Activated naive CD8-positive, alpha-beta T cell treated with anti-CD3 and anti-CD28 coated beads for 36 hours (primary cell): ENCODE measurements at regions not wholly inside any gene's neighbourhood (a gene's known extent, or its start where the extent isn't known, plus 50 kb on each side); places are given as distances from the start of the nearest gene placed in this dataset.
"Not testable (repeated sequence)": the region's sequence is repeated elsewhere in the genome, so short reads cannot be mapped to it uniquely, and the experiment has no call there.

Experiments used
- DNase-seq: peaks from one replicate; pipeline ENCODE4 v3.0.0; 2021
- H3K27ac Mint-ChIP-seq: one replicate; pipeline ENCODE4 v1.8.0; 2022; ENCODE audit warnings: mild to moderate bottlenecking, moderate library complexity, mixed read lengths
- H3K27me3 Mint-ChIP-seq: one replicate; pipeline ENCODE4 v1.8.0; 2022; ENCODE audit warnings: mild to moderate bottlenecking, mixed read lengths
- H3K36me3 Mint-ChIP-seq: one replicate; pipeline ENCODE4 v1.8.0; 2021; ENCODE audit warnings: mild to moderate bottlenecking, mixed read lengths
- H3K4me1 Mint-ChIP-seq: one replicate; pipeline ENCODE4 v1.8.0; 2021; ENCODE audit warnings: mixed read lengths
- H3K4me3 Mint-ChIP-seq: one replicate; pipeline ENCODE4 v1.8.0; 2022; ENCODE audit warnings: mild to moderate bottlenecking, moderate library complexity, mixed read lengths
- H3K9me3 Mint-ChIP-seq: one replicate; pipeline ENCODE4 v1.8.0; 2022; ENCODE audit warnings: mixed read lengths

DNA sequence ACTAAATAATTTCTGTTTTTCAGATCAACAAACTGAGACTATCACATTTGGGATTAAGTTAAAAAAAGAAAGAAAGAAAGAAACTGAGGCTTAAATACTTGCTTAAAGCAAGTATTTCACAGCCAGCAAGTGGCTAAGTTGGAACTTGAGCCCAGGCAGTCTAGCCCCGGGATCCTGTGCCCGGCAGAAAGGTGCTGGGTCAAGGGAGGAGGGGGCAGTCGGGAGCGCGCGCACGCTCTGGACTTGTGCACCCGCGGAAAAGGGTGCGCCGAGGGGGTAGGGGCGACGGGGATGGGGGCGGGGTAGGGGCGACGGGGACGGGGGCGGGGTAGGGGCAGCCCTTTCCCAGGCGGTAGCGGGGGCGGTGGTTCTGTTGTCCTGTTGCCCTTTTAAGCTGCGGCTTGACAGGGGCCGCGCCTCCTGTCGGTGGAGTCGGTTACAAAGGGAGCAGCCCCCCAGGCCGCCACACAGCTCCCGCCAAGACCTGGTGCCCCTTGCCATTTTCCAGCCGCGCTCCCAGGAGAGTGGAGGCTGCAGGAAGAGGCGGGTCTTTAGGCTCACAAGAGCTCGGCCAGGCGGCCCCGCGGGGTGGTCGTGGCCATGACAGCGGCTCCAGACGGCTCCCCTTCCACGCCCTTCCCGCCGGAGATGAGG is 60.6 kb downstream of the GOLGA8T start:
- H3K27me3 Mint-ChIP-seq, H3K4me3 Mint-ChIP-seq, DNase-seq, H3K9me3 Mint-ChIP-seq, H3K27ac Mint-ChIP-seq, H3K4me1 Mint-ChIP-seq, H3K36me3 Mint-ChIP-seq: not testable (repeated sequence)

DNA sequence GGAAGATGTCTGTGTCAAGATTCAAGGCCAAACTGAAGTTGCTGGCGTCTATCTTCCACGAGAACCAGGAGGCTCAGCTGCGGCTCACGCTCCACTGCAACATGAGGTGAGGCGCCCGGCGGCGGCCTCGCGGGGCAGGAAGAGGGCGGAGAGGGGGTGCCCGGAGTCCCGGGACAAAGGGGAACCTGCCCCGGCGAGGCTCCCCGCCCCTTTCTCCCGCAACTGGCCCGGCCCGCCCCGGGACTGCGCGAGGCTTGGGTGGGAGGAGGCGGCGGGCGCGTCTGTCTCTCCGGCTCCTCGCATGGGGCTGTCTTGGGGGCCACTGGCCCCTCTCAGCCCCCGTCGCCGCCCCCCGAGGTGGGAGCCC is 61.1 kb downstream of the GOLGA8T start:
- not testable (repeated sequence) for H3K27ac Mint-ChIP-seq, H3K4me3 Mint-ChIP-seq, H3K9me3 Mint-ChIP-seq, H3K27me3 Mint-ChIP-seq, H3K36me3 Mint-ChIP-seq, H3K4me1 Mint-ChIP-seq
- peak; percentile 34 for DNase-seq

DNA sequence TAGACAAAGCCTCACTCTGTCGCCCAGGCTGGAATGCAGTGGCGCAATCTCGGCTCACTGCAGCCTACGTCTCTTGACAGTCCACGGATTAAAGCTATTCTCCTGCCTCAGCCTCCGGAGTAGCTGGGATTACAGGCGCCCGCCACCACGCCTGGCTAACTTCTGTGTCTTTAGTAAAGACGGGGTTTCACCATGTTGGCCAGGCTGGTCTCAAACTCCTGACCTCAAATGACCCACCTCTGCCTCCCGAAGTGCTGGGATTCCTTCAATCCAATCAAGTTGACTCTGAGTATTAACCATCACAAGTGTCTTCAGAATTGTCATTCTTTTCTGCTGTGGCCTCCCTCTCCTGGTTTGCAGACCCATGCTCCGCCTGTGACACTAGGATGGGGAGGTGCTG is 61.9 kb downstream of the GOLGA8T start:
- H3K4me1 Mint-ChIP-seq, H3K27me3 Mint-ChIP-seq, H3K4me3 Mint-ChIP-seq, H3K27ac Mint-ChIP-seq, H3K9me3 Mint-ChIP-seq, DNase-seq, H3K36me3 Mint-ChIP-seq: not testable (repeated sequence)

DNA sequence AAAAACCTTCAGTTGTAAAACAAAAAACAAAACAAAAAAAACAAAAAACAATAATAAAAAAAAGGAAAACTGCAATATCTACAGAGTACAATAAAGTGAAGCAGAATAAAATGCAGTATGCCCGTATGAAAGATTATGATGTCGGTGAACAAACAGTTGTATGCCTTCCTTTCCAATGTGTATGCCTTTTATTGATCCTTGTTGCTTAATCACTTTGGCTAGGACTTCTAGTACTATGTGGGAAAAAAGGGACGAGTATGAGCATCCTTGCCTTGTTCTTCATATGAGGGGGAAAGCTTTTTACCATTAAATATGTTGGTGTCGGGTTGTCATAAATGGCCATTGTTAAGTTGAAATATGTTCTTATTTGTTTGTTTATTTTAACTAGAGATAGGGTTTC is 66.7 kb downstream of the GOLGA8T start:
- DNase-seq, H3K4me3 Mint-ChIP-seq, H3K27me3 Mint-ChIP-seq, H3K36me3 Mint-ChIP-seq, H3K27ac Mint-ChIP-seq, H3K9me3 Mint-ChIP-seq, H3K4me1 Mint-ChIP-seq: not testable (repeated sequence)

DNA sequence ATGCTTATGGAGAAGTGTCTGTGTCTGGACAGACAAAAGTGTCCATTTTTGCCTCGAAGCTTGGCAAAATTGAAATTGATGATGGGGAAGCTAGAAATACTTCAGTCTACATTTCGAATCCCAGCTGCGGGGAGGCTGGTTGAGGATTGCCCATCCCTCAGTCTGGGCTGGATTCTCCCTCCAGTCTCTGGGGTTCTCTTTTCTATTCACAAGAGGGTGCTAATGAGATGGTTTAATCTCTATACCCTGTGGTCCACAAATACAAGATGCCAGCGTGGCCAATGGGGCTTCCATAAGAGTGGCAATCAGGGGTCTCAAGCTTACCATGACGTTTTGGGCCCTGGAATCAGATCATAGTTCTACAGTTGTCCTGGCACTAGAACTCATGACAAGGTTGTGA is 78.9 kb downstream of the GOLGA8T start:
- DNase-seq, H3K27me3 Mint-ChIP-seq, H3K4me1 Mint-ChIP-seq, H3K36me3 Mint-ChIP-seq, H3K4me3 Mint-ChIP-seq, H3K27ac Mint-ChIP-seq, H3K9me3 Mint-ChIP-seq: not testable (repeated sequence)

DNA sequence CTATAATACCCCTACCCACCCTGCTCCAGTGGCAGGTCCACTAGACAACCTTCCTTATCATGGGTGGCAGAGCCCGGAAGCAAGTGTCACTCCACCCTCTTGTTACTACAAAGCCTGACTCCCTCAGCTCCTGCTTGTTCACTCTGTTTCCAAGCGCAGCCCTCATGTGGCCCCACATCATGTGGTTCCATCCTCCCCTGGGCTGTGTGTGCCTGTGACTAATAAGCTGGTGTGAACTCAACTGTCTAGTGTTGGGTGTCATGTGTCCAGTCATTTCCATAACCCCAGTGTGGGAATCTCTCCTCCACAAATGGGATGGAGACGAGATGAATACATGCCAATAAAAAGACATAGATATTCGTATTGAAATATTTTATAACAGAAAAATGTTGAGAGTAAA is 87.0 kb downstream of the GOLGA8T start:
- H3K9me3 Mint-ChIP-seq, H3K4me3 Mint-ChIP-seq, H3K27ac Mint-ChIP-seq, H3K27me3 Mint-ChIP-seq, H3K4me1 Mint-ChIP-seq, DNase-seq, H3K36me3 Mint-ChIP-seq: not testable (repeated sequence)

DNA sequence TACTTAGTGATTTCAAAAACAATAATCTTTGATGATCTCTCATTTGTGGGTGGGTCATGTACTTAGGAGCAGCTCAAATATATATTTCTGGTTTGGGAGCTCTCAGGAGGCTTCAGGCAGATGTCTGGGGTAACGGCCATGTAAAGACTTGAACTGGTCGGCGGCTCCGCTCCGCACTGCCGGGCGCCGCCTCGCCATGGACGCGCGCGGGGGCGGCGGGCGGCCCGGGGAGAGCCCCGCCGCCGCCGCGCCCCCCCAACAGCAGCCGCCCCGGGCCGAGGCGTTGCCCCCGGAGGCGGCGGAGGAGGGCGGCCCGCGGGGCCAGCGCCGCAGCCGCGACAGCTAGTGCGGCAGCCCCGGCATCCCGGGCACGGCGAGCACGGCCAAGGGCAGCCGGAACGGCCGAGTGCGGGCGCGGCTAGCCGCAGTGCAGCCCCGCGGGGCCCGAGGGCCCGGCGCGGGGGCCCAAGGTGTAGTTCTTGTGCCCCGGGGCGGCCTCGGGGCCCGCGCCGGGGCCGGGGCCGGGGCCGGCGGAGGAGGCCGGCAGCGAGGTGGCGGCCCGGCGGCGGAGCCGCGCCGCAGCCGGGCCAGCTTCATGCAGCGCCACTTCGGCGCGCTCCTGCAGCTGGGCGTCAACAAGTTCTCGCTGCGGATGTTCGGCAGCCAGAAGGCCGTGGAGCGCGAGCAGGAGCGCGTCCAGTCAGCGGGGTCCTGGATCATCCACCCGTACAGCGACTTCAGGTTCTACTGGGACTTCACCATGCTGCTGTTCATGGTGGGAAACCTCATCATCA is 88.1 kb downstream of the GOLGA8T start:
- not testable (repeated sequence) for H3K36me3 Mint-ChIP-seq, DNase-seq, H3K27ac Mint-ChIP-seq, H3K4me1 Mint-ChIP-seq, H3K27me3 Mint-ChIP-seq, H3K4me3 Mint-ChIP-seq, H3K9me3 Mint-ChIP-seq

DNA sequence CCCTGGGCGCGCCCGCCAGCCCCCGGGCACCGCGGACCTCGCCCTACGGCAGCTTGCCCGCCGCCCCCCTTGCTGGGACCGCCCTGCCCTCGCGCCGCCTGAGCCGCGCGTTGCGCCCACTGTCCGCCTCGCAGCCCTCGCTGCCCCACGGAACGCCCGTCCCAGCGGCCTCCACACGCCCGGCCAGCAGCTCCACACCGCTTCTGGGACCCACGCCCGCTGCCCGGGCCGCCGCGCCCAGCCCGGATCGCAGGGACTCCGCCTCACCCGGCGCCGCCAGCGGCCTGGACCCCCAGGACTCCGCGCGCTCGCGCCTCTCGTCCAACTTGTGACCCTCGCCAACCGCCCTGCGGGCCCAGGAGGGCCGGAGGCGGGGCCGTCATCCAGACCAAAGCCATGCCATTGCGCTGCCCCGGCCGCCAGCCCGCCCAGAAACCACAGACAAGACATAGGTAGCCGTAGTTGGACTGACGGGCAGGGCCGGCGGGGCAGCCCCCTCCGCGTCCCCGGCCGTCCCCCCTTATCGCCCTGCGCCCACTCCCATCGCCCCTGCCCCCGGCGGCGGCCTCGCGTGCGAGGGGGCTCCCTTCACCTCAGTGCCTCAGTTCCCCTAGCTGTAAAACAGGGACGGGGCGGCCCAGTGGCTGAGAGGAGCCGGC is 90.5 kb downstream of the GOLGA8T start:
- not testable (repeated sequence) for H3K4me3 Mint-ChIP-seq, H3K9me3 Mint-ChIP-seq, H3K36me3 Mint-ChIP-seq, H3K27me3 Mint-ChIP-seq, H3K27ac Mint-ChIP-seq, H3K4me1 Mint-ChIP-seq, DNase-seq

DNA sequence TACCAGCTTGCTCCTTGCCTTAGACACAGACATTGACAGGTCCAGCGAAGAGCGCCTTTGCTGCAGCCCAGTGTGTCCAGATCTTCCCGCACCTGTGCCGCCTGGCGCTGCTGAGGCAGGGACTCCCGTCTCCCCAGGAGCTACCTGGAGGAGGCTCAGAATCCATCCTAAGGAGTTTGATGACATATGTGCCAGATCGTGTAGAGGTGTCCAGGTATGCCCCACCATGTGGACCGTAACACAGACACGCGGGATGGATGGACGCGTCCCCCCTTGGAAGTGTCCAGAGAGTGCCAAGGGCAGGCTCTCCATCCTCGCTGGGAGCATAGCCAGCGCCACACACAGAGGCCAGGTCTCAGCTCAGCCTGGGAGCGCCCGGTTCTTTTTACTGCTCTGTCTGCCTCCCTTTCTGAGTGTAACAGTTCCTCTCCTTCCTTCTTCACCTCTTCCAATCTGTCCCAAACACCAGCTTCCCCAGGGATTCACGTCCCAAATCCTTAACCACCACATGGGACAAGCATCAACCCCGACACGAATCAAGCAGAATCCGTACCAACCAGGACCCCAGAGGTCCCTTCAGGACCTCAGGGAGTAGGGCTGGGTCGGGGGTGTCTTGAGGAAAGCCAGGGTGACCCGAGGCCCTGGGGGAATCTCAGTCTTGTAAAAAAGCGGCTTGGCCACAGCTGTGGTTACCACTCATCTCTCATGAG is 126.7 kb downstream of the GOLGA8T start:
- H3K36me3 Mint-ChIP-seq, H3K27me3 Mint-ChIP-seq, H3K9me3 Mint-ChIP-seq, H3K4me1 Mint-ChIP-seq, H3K4me3 Mint-ChIP-seq, DNase-seq, H3K27ac Mint-ChIP-seq: not testable (repeated sequence)

DNA sequence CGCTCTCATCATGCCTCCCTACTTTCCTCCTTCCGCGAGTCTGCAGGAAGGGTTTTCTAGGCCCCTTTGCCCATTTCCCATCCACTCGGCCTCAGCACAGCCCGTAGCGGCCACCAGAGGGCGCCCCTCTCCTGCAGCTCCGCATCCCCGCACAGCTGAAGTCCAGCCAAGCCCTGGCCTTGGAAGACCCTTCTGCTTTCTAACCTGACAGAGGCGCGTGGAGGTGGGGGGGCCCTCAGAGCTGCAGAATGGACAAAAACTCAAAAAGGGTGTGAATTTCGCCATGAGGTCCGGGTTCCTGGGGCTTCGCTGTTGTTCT is 127.2 kb downstream of the GOLGA8T start:
- H3K27me3 Mint-ChIP-seq, DNase-seq, H3K4me3 Mint-ChIP-seq, H3K36me3 Mint-ChIP-seq, H3K9me3 Mint-ChIP-seq, H3K27ac Mint-ChIP-seq, H3K4me1 Mint-ChIP-seq: not testable (repeated sequence)

DNA sequence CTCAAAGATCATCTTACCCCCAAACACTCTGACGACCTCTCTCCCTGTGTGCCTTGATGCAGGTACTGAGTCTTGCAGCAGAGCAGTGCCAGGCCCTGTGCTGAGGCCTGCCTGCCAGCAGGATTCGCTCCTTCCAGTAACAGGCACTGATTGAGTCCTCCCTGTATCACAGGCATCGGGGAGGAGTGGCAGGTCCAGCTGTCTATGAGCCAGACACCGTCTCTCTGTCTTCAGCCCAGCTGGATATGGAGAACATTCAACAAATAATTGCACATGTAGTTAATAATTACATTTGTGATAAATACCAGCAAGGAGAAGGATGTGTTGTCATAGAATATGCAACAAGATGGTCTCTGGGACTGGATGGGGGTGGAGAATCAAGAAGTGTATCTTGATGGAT is 129.1 kb downstream of the GOLGA8T start:
- H3K4me1 Mint-ChIP-seq, H3K4me3 Mint-ChIP-seq, H3K9me3 Mint-ChIP-seq, H3K36me3 Mint-ChIP-seq, DNase-seq, H3K27me3 Mint-ChIP-seq, H3K27ac Mint-ChIP-seq: not testable (repeated sequence)

DNA sequence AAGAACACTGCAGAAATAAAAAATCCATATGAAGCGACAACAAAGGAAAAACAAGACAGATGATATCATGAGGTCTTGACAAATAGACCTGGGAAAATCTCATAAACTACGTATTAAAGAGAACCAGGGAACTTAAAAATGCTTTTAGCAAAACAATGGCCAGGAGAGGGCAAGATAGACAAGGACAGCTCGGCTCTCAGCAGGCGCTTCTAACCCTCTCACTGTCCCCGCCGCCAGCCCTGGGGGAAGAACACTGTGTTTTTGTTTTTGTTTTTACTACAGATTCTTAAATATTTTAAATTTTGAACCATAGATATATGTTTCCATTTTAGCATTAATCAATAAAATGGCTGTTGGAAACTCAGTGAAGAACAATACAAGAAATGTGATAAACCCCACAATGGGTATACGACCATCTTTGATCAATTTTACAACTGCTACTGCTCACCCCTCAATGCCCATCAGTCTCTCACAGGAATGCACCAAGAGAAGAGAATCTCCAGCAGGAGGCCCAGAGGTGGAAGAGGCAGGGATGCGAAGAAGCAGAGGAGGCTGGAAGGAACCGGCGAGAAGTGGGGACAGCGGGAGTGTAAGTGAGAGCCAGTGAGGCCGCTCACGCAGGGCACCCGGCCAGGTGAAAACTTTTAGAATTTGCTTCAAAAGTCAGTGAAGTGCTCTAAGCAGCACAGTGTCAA is 98.0 kb downstream of the CHRFAM7A start:
- not testable (repeated sequence) for H3K4me3 Mint-ChIP-seq, H3K36me3 Mint-ChIP-seq, H3K27me3 Mint-ChIP-seq, H3K4me1 Mint-ChIP-seq, H3K27ac Mint-ChIP-seq, DNase-seq, H3K9me3 Mint-ChIP-seq

DNA sequence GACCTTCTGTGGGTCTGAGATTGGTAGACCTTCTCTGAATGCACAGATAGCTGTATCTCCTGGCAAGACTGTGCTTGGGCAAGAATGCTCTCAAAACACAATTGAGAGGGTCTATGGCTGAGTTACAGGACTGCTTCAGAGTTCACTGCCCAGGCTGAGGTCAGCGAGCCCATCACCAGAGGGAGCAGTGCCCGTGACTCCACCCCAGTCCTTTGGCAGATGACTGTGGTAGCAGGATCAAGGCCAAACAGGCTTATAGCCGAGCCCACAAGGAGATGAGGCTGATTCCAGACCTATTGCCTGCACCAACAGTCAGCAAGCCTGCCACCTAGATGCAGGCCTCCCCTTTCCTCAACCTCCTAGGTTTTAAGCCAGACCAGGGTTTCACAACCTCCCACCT is 89.4 kb downstream of the CHRFAM7A start:
- not testable (repeated sequence) for DNase-seq, H3K36me3 Mint-ChIP-seq, H3K9me3 Mint-ChIP-seq, H3K4me1 Mint-ChIP-seq, H3K27me3 Mint-ChIP-seq, H3K4me3 Mint-ChIP-seq, H3K27ac Mint-ChIP-seq
